Breast epithelium (tissue), 4 donors: ENCODE measurements at regions not wholly inside any gene's neighbourhood (a gene's known extent, or its start where the extent isn't known, plus 50 kb on each side); places are given as distances from the start of the nearest gene placed in this dataset.

Experiments
- DNase-seq, 2 donors: peaks; one replicate each; pipeline ENCODE4 v3.0.0-alpha.2; 2019; ENCODE audit warnings: low spot score in 2 of 2
- H3K27ac ChIP-seq, 2 donors: fragments of 200-600 bp; sonication (generic) in 1 of 2; one replicate each; pipeline ENCODE4 v1.5.1; 2016 to 2019; ENCODE audit warnings: mild to moderate bottlenecking in 1 of 2
- H3K27me3 ChIP-seq, 2 donors: fragments of 200-600 bp; sonication (generic) in 1 of 2; one replicate each; pipeline versions ENCODE4 v1.5.1 to v1.6.0; 2017 to 2019; ENCODE audit warnings: control low read depth in 1 of 2, mild to moderate bottlenecking in 1 of 2
- H3K36me3 ChIP-seq: fragments of 200-600 bp; one replicate; pipeline ENCODE4 v1.5.1; 2019
- H3K4me1 ChIP-seq, 2 donors: fragments of 200-600 bp; sonication (generic); one replicate each; pipeline ENCODE4 v1.5.1; 2016 to 2019; ENCODE audit warnings: control low read depth in 1 of 2
- H3K4me3 ChIP-seq, 3 donors: fragments of 200-600 bp; sonication (generic); 1 replicate in 2 of 3; 2 replicates in 1 of 3; pipeline ENCODE4 v1.5.1; 2016 to 2019; ENCODE audit warnings: mild to moderate bottlenecking in 3 of 3, moderate library complexity in 2 of 3
- H3K9me3 ChIP-seq, 2 donors: fragments of 200-600 bp; sonication (generic) in 1 of 2; one replicate each; pipeline ENCODE4 v1.5.1; 2016 to 2019; ENCODE audit warnings: control low read depth in 1 of 2
- POLR2A ChIP-seq: fragments of 450-650 bp; IDR thresholded peaks from one replicate; pipeline ENCODE4 v1.6.1; 2016; ENCODE audit warnings: antibody characterized with exemption, mild to moderate bottlenecking, moderate library complexity
- POLR2AphosphoS5 ChIP-seq, 3 donors: sonication (generic); formaldehyde crosslinking; IDR thresholded peaks; one replicate each; pipeline ENCODE4 v1.6.1; 2017; ENCODE audit warnings: antibody characterized with exemption in 3 of 3
- intact Hi-C: fragments of 100-400 bp; cut with DNase I; formaldehyde crosslinking; loops from one replicate; pipeline ENCODE4 v1.15.1; 2023; ENCODE audit warnings: low total_unique reads
- TF ChIP-seq, protein P1 (sequence below), 3 donors: fragments of 450-650 bp; IDR thresholded peaks; one replicate each; pipeline ENCODE4 v1.5.1; 2016 to 2017; ENCODE audit warnings: antibody characterized with exemption in 3 of 3, mild to moderate bottlenecking in 3 of 3, moderate library complexity in 3 of 3

DNA sequence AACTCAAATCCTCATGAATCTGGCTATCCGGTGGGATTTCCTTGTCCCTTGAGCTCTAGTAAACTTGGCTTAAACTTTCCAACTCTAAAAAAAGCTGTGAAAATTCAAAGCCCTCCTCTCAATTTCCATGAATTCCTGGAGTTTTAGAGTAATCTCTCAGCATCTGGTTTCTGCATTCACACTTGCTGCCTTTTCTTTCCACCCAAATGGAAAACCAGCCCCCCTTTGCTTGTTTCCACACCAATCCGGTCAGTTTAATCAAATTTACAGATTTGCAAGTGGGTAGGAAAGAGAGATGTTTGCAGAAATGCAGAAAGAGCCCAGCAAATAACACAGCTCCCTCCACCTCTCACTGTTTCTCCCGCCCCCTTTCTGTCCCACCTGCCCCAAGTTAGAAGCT is 91.1 kb downstream of the ENC1 start:
- no peak for DNase-seq

GRCh38 chr5:74546796-74547195 is 93.7 kb downstream of the ENC1 start:
- intact Hi-C loops = no loop called here
- Histone ChIP-seq H3K36me3 (no peaks in the 10 kb centered on the region), H3K4me1 (no peaks in the 10 kb centered on the region), H3K27me3 (no peaks in the 10 kb centered on the region), H3K4me3 (no peak overlapping the region), H3K9me3 (no peaks in the 10 kb centered on the region), H3K27ac (no peak overlapping the region)
- TF ChIP-seq, protein P1, sequence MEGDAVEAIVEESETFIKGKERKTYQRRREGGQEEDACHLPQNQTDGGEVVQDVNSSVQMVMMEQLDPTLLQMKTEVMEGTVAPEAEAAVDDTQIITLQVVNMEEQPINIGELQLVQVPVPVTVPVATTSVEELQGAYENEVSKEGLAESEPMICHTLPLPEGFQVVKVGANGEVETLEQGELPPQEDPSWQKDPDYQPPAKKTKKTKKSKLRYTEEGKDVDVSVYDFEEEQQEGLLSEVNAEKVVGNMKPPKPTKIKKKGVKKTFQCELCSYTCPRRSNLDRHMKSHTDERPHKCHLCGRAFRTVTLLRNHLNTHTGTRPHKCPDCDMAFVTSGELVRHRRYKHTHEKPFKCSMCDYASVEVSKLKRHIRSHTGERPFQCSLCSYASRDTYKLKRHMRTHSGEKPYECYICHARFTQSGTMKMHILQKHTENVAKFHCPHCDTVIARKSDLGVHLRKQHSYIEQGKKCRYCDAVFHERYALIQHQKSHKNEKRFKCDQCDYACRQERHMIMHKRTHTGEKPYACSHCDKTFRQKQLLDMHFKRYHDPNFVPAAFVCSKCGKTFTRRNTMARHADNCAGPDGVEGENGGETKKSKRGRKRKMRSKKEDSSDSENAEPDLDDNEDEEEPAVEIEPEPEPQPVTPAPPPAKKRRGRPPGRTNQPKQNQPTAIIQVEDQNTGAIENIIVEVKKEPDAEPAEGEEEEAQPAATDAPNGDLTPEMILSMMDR (IDR thresholded peaks at IDR 0.05) = no peak
- no peak for TF ChIP-seq POLR2A
- TF ChIP-seq POLR2AphosphoS5 (IDR thresholded peaks at IDR 0.05) = no peak
- DNase-seq = no peak

More for the DNA sequence above, 91.1 kb downstream of the ENC1 start:
- TF ChIP-seq POLR2A (no peak), POLR2AphosphoS5 (IDR thresholded peaks at IDR 0.05) (no peak)
- TF ChIP-seq, protein P1 (IDR thresholded peaks at IDR 0.05) = no peak
- intact Hi-C loops = no loop called here
- no peaks in the 10 kb centered on the region for H3K27me3 ChIP-seq
- H3K27ac ChIP-seq = no peak overlapping the region
- no peaks in the 10 kb centered on the region for H3K36me3 ChIP-seq
- no peaks in the 10 kb centered on the region for H3K4me1 ChIP-seq
- H3K9me3 ChIP-seq = no peaks in the 10 kb centered on the region
- no peak overlapping the region for H3K4me3 ChIP-seq

DNA sequence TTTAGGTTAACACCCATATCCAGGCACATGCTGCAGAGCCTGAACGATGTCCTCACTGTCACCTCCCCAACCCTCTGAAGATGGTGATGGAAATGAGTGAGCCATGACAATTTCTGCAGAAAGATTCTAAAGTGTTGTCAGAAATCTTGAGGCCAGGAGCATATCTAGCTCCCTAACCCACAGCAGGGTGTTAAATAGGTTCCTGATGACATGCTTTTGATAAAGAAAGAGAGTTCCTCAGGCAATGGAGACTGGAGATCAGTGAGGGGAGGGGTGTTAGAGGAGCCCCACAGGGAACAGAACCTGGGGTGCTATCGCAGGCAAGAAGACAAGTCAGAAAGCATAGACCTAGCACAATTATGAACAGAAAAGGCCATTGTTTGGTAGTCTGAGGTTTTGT is 95.7 kb downstream of the ENC1 start:
- no peak overlapping the region for H3K27ac ChIP-seq
- no peaks in the 10 kb centered on the region for H3K27me3 ChIP-seq
- intact Hi-C loops = no loop called here
- TF ChIP-seq POLR2A = no peak
- no peak for TF ChIP-seq POLR2AphosphoS5 (IDR thresholded peaks at IDR 0.05)
- TF ChIP-seq, protein P1 (IDR thresholded peaks at IDR 0.05) = no peak
- DNase-seq = no peak
- no peaks in the 10 kb centered on the region for H3K4me1 ChIP-seq
- no peak overlapping the region for H3K4me3 ChIP-seq
- no peaks in the 10 kb centered on the region for H3K36me3 ChIP-seq
- H3K9me3 ChIP-seq = no peaks in the 10 kb centered on the region

- no peaks in the 10 kb centered on the region for H3K9me3 ChIP-seq
- H3K27me3 ChIP-seq = no peaks in the 10 kb centered on the region
- intact Hi-C loops = no loop called here
- no peaks in the 10 kb centered on the region for H3K36me3 ChIP-seq
- peak in 1 of 2 donors; percentile 44 for DNase-seq
- no peak overlapping the region for H3K4me3 ChIP-seq
- peak overlapping the region; percentile 65 to 67 for H3K27ac ChIP-seq
- TF ChIP-seq POLR2AphosphoS5 (IDR thresholded peaks at IDR 0.05) = no peak
- TF ChIP-seq, protein P1 (IDR thresholded peaks at IDR 0.05) = no peak
- no peak for TF ChIP-seq POLR2A
- H3K4me1 ChIP-seq = no peaks in the 10 kb centered on the region
Measured at GRCh38 chr5:74543162-74543995, 97.1 kb downstream of the ENC1 start.

GRCh38 chr5:74542482-74542881 is 98.0 kb downstream of the ENC1 start:
- H3K9me3 ChIP-seq = no peaks in the 10 kb centered on the region
- no peak overlapping the region for H3K4me3 ChIP-seq
- no peaks in the 10 kb centered on the region for H3K4me1 ChIP-seq
- no peaks in the 10 kb centered on the region for H3K27me3 ChIP-seq
- no peak for DNase-seq
- no peak for TF ChIP-seq POLR2A
- no peak for TF ChIP-seq POLR2AphosphoS5 (IDR thresholded peaks at IDR 0.05)
- TF ChIP-seq, protein P1 (IDR thresholded peaks at IDR 0.05) = no peak
- intact Hi-C loops = no loop called here
- peak overlapping the region; percentile 62 to 65 for H3K27ac ChIP-seq
- H3K36me3 ChIP-seq = no peaks in the 10 kb centered on the region
